IMR-90 (cell line): ENCODE measurements at regions not wholly inside any gene's neighbourhood (a gene's known extent, or its start where the extent isn't known, plus 50 kb on each side); places are given as distances from the start of the nearest gene placed in this dataset.

ENCODE experiments used
- ATAC-seq: fragments of 200-7000 bp; cut with Tn5 transposase; 2 replicates; pipeline ENCODE4 v1.9.1; 2020; ENCODE audit warnings: low read depth, mild to moderate bottlenecking, moderate library complexity
- BruUV-seq: library from RNA; stranded (reverse); fragments of 400-500 nt; replicated peaks from 2 replicates; lab custom pipeline; 2021; lab: Mats Ljungman, UMichigan
- CTCF ChIA-PET: fragments of 300-600 bp; formaldehyde crosslinking; extraction: SDS; loops from one replicate; lab custom pipeline; 2021; ENCODE audit warnings: antibody characterized with exemption; lab: Yijun Ruan, JAX
- POLR2A ChIA-PET: fragments of 300-600 bp; sonication (Branson Sonifier 250); formaldehyde crosslinking; loops from one replicate; lab custom pipeline; 2022; ENCODE audit warnings: antibody characterized with exemption; ENCODE audit not compliant: unreplicated experiment; lab: Charles Lee
- DNase-seq: peaks from one replicate; pipeline ENCODE4 v3.0.0; 2013
- H2AFZ ChIP-seq: replicated peaks from 2 replicates; pipeline ENCODE3; 2013; ENCODE audit warnings: low read length, mild to moderate bottlenecking; ENCODE audit not compliant: poor library complexity
- H2AK5ac ChIP-seq: 2 replicates; pipeline ENCODE4 v1.6.1; 2013; ENCODE audit warnings: low read depth, low read length, inconsistent platforms
- H2AK9ac ChIP-seq: replicated peaks from 2 replicates; pipeline ENCODE3; 2013; ENCODE audit warnings: mild to moderate bottlenecking, low read depth, low read length, moderate library complexity; ENCODE audit not compliant: poor library complexity
- H2BK120ac ChIP-seq: 2 replicates; pipeline ENCODE4 v1.6.1; 2013; ENCODE audit warnings: low read depth, low read length, inconsistent platforms
- H2BK15ac ChIP-seq: 3 replicates; pipeline ENCODE4 v1.6.1; 2013; ENCODE audit warnings: low read depth, low read length, inconsistent platforms
- H2BK20ac ChIP-seq: 2 replicates; pipeline ENCODE4 v1.6.1; 2013; ENCODE audit warnings: low read depth, mild to moderate bottlenecking, inconsistent platforms, low read length, moderate library complexity
- H2BK5ac ChIP-seq: 2 replicates; pipeline ENCODE4 v1.6.1; 2013; ENCODE audit warnings: mild to moderate bottlenecking, low read depth, low read length, inconsistent platforms; ENCODE audit not compliant: poor library complexity, severe bottlenecking
- H3K14ac ChIP-seq: replicated peaks from 2 replicates; pipeline ENCODE4 v1.6.1; 2013; ENCODE audit warnings: low read depth, low read length, inconsistent platforms
- H3K18ac ChIP-seq: 2 replicates; pipeline ENCODE4 v1.6.1; 2013; ENCODE audit warnings: low read depth, low read length, control low read depth
- H3K23ac ChIP-seq: 2 replicates; pipeline ENCODE4 v1.6.1; 2013; ENCODE audit warnings: low read depth, low read length, inconsistent platforms
- H3K27ac ChIP-seq: 2 replicates; pipeline ENCODE4 v1.5.1; 2013; ENCODE audit warnings: mild to moderate bottlenecking, control low read depth, low read length; ENCODE audit not compliant: insufficient read depth
- H3K27me3 ChIP-seq: 2 replicates; pipeline ENCODE4 v1.6.1; 2013; ENCODE audit warnings: low read length; ENCODE audit not compliant: control insufficient read depth, insufficient read depth
- H3K36me3 ChIP-seq: 2 replicates; pipeline ENCODE4 v1.6.1; 2013; ENCODE audit warnings: low read length, mixed read lengths; ENCODE audit not compliant: control insufficient read depth, insufficient read depth
- H3K4ac ChIP-seq: 2 replicates; pipeline ENCODE4 v1.6.1; 2013; ENCODE audit warnings: low read depth, low read length, inconsistent platforms
- H3K4me1 ChIP-seq: 2 replicates; pipeline ENCODE4 v1.6.1; 2013; ENCODE audit warnings: low read length, mixed read lengths; ENCODE audit not compliant: control insufficient read depth, insufficient read depth
- H3K4me2 ChIP-seq: 2 replicates; pipeline ENCODE4 v1.6.1; 2013; ENCODE audit warnings: low read depth, mild to moderate bottlenecking, control low read depth, low read length, moderate library complexity
- H3K4me3 ChIP-seq: 2 replicates; pipeline ENCODE4 v1.5.1; 2013; ENCODE audit warnings: low read depth, mild to moderate bottlenecking, control low read depth, low read length, moderate library complexity; ENCODE audit not compliant: insufficient read depth
- H3K56ac ChIP-seq: 2 replicates; pipeline ENCODE4 v1.6.1; 2013; ENCODE audit warnings: low read length, inconsistent platforms; ENCODE audit not compliant: insufficient read depth; ENCODE audit errors: extremely low read depth
- H3K79me1 ChIP-seq, 2 experiments: 2 replicates each; pipeline ENCODE4 v1.6.1; 2013; ENCODE audit warnings: low read length in 2 of 2, inconsistent platforms in 1 of 2, low read depth in 1 of 2
- H3K9ac ChIP-seq: 2 replicates; pipeline ENCODE4 v1.6.1; 2013; ENCODE audit warnings: low read depth, low read length, control low read depth
- H3K9me1 ChIP-seq: 2 replicates; pipeline ENCODE4 v1.6.1; 2013; ENCODE audit warnings: low read length, inconsistent platforms; ENCODE audit not compliant: insufficient read depth
- H3K9me3 ChIP-seq: 2 replicates; pipeline ENCODE4 v1.6.1; 2013; ENCODE audit warnings: low read length; ENCODE audit not compliant: control insufficient read depth, insufficient read depth
- H4K20me1 ChIP-seq: 2 replicates; pipeline ENCODE4 v1.6.1; 2013; ENCODE audit warnings: low read length, inconsistent platforms; ENCODE audit not compliant: insufficient read depth
- H4K5ac ChIP-seq: 2 replicates; pipeline ENCODE4 v1.6.1; 2013; ENCODE audit warnings: mild to moderate bottlenecking, low read depth, low read length, control low read depth
- H4K8ac ChIP-seq, 2 experiments: 2 replicates each; pipeline ENCODE4 v1.6.1; 2013; ENCODE audit warnings: low read depth in 2 of 2, low read length in 2 of 2, control low read depth in 1 of 2, inconsistent platforms in 1 of 2
- H4K91ac ChIP-seq: 2 replicates; pipeline ENCODE4 v1.6.1; 2013; ENCODE audit warnings: low read depth, low read length, inconsistent platforms; ENCODE audit not compliant: insufficient read depth
- BHLHE40 ChIP-seq: fragments of 150-350 bp; IDR thresholded peaks from 2 replicates; pipeline ENCODE4 v1.6.1; 2016; ENCODE audit warnings: mild to moderate bottlenecking, low read depth, low read length
- CHD1 ChIP-seq: IDR thresholded peaks from 2 replicates; pipeline ENCODE4 v1.6.1; 2012; ENCODE audit warnings: low read depth, low read length, improper control_type of control experiment
- FOS ChIP-seq: fragments of 150-350 bp; IDR thresholded peaks from 2 replicates; pipeline ENCODE4 v1.6.1; 2016; ENCODE audit warnings: low read depth, low read length
- MAFK ChIP-seq: IDR thresholded peaks from 2 replicates; pipeline ENCODE4 v1.6.1; 2012; ENCODE audit warnings: low read depth, low read length, improper control_type of control experiment
- MAZ ChIP-seq: IDR thresholded peaks from 2 replicates; pipeline ENCODE4 v1.6.1; 2012; ENCODE audit warnings: low read depth, mild to moderate bottlenecking, low read length, improper control_type of control experiment, moderate library complexity, borderline replicate concordance
- MXI1 ChIP-seq: IDR thresholded peaks from 2 replicates; pipeline ENCODE4 v1.6.1; 2012; ENCODE audit warnings: low read depth, mild to moderate bottlenecking, low read length, moderate library complexity, borderline replicate concordance
- NFE2L2 ChIP-seq: fragments of 150-350 bp; IDR thresholded peaks from 2 replicates; pipeline ENCODE4 v1.6.1; 2016; ENCODE audit warnings: low read depth, mild to moderate bottlenecking, low read length
- POLR2A ChIP-seq: IDR thresholded peaks from 2 replicates; pipeline ENCODE4 v1.6.1; 2012; ENCODE audit warnings: mild to moderate bottlenecking, low read depth, low read length
- RAD21 ChIP-seq: IDR thresholded peaks from 2 replicates; pipeline ENCODE4 v1.6.1; 2012; ENCODE audit warnings: low read length, improper control_type of control experiment
- RCOR1 ChIP-seq: IDR thresholded peaks from 2 replicates; pipeline ENCODE4 v1.6.1; 2012; ENCODE audit warnings: mild to moderate bottlenecking, low read length, improper control_type of control experiment; ENCODE audit not compliant: insufficient replicate concordance
- RFX5 ChIP-seq: IDR thresholded peaks from 2 replicates; pipeline ENCODE4 v1.8.0; 2012; ENCODE audit warnings: low read depth, mild to moderate bottlenecking, low read length, moderate library complexity
- SMC3 ChIP-seq: fragments of 150-350 bp; IDR thresholded peaks from 2 replicates; pipeline ENCODE4 v1.6.1; 2016; ENCODE audit warnings: low read depth, mild to moderate bottlenecking, antibody characterized with exemption, low read length, moderate library complexity
- dilution Hi-C: fragments of 300-500 bp; cut with HindIII; formaldehyde crosslinking; loops from one replicate; pipeline ENCODE4 v1.14.3; 2018; ENCODE audit warnings: low sequenced_read_pairs; ENCODE audit not compliant: unreplicated experiment
- in situ Hi-C: fragments of 300-500 bp; cut with MboI; formaldehyde crosslinking; loops from 3 replicates; pipeline ENCODE4 v1.14.3; 2019; ENCODE audit warnings: low sequenced_read_pairs, inconsistent platforms, mixed read lengths
- intact Hi-C: fragments of 100-400 bp; cut with micrococcal nuclease; formaldehyde crosslinking; loops from 2 replicates; pipeline ENCODE4 v1.10.0; 2022
- TF ChIP-seq, protein P1 (sequence below): fragments of 150-350 bp; IDR thresholded peaks from 2 replicates; pipeline ENCODE4 v1.6.1; 2017; ENCODE audit warnings: mild to moderate bottlenecking, antibody characterized with exemption, low read length, low read depth
- TF ChIP-seq, protein P2 (sequence below): conservative IDR thresholded peaks from 2 replicates; pipeline ENCODE4 v1.5.1; 2012; ENCODE audit warnings: mild to moderate bottlenecking, low read depth, low read length, improper control_type of control experiment
- TF ChIP-seq, protein P3 (sequence below): fragments of 150-350 bp; IDR thresholded peaks from 2 replicates; pipeline ENCODE4 v1.6.1; 2016; ENCODE audit warnings: low read depth, mild to moderate bottlenecking, low read length, moderate library complexity, borderline replicate concordance

DNA sequence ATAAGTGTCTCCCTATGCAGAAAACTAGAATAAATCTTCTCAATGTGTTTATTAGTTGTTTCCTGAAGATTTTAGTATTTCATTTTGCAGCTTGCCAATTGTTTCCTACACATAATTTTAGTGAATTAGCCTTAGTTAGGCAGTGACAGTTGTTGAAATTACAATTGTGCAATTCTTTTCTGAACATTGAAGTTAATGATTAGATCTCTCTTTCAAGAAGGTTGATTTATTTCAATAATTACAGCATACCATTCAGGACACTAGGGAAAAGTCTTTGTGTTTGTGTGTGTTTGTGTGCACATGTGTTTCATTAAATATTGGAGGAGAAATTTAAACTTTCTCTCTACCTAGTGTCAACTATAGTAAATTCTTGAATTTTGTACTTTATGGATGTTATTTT, 199.6 kb upstream of the MPDZ start:
- no peak for TF ChIP-seq SMC3
- no peak for TF ChIP-seq FOS
- no peak for TF ChIP-seq CHD1
- TF ChIP-seq POLR2A, result no peak
- TF ChIP-seq, protein P1, sequence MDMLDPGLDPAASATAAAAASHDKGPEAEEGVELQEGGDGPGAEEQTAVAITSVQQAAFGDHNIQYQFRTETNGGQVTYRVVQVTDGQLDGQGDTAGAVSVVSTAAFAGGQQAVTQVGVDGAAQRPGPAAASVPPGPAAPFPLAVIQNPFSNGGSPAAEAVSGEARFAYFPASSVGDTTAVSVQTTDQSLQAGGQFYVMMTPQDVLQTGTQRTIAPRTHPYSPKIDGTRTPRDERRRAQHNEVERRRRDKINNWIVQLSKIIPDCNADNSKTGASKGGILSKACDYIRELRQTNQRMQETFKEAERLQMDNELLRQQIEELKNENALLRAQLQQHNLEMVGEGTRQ, result no peak
- TF ChIP-seq, protein P2, sequence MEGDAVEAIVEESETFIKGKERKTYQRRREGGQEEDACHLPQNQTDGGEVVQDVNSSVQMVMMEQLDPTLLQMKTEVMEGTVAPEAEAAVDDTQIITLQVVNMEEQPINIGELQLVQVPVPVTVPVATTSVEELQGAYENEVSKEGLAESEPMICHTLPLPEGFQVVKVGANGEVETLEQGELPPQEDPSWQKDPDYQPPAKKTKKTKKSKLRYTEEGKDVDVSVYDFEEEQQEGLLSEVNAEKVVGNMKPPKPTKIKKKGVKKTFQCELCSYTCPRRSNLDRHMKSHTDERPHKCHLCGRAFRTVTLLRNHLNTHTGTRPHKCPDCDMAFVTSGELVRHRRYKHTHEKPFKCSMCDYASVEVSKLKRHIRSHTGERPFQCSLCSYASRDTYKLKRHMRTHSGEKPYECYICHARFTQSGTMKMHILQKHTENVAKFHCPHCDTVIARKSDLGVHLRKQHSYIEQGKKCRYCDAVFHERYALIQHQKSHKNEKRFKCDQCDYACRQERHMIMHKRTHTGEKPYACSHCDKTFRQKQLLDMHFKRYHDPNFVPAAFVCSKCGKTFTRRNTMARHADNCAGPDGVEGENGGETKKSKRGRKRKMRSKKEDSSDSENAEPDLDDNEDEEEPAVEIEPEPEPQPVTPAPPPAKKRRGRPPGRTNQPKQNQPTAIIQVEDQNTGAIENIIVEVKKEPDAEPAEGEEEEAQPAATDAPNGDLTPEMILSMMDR, result no peak
- TF ChIP-seq, protein P3, sequence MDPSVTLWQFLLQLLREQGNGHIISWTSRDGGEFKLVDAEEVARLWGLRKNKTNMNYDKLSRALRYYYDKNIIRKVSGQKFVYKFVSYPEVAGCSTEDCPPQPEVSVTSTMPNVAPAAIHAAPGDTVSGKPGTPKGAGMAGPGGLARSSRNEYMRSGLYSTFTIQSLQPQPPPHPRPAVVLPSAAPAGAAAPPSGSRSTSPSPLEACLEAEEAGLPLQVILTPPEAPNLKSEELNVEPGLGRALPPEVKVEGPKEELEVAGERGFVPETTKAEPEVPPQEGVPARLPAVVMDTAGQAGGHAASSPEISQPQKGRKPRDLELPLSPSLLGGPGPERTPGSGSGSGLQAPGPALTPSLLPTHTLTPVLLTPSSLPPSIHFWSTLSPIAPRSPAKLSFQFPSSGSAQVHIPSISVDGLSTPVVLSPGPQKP, result no peak
- TF ChIP-seq MAFK, result no peak
- TF ChIP-seq BHLHE40, result no peak
- no peak for TF ChIP-seq NFE2L2
- no peak for TF ChIP-seq MAZ
- no peak for TF ChIP-seq RAD21
- TF ChIP-seq RFX5, result no peak
- TF ChIP-seq RCOR1, result no peak
- no peak for TF ChIP-seq MXI1
- intact Hi-C loops, result no loop called here

More for the DNA sequence above, 199.6 kb upstream of the MPDZ start:
- ChIA-PET POLR2A (no interaction called here), CTCF (interaction anchor here (1.1 kb wide), 1 partner anchor 10 kb away, joined by 3 read pairs; no protein-coding TSS in a partner anchor)
- in situ Hi-C loops (no loop called here), dilution Hi-C loops (no loop called here)
- H2BK120ac ChIP-seq, result no peak overlapping the region
- no TSS peak for BruUV-seq
- peaks cover 2% of the 10 kb centered on the region; the same call in 1 of the 2 replicates for H3K4me1 ChIP-seq
- no peaks in the 10 kb centered on the region for H3K36me3 ChIP-seq
- no peak overlapping the region for H3K27ac ChIP-seq
- H4K8ac ChIP-seq, result no peak overlapping the region
- no peak overlapping the region for H2BK15ac ChIP-seq
- no peak overlapping the region for H3K4me2 ChIP-seq
- H2AK9ac ChIP-seq, result no peak overlapping the region
- no peak overlapping the region for H3K23ac ChIP-seq
- no peak overlapping the region for H4K91ac ChIP-seq
- no peaks in the 10 kb centered on the region for H3K9me1 ChIP-seq
- H3K9ac ChIP-seq, result no peak overlapping the region
- no peak for ATAC-seq
- H3K18ac ChIP-seq, result no peak overlapping the region
- H3K4me3 ChIP-seq, result no peak overlapping the region
- no peaks in the 10 kb centered on the region for H4K20me1 ChIP-seq
- no peaks in the 10 kb centered on the region for H3K79me1 ChIP-seq
- H3K4ac ChIP-seq, result no peak overlapping the region
- no peak overlapping the region for H2AFZ ChIP-seq
- no peak overlapping the region for H2AK5ac ChIP-seq
- H3K56ac ChIP-seq, result no peak overlapping the region
- H2BK5ac ChIP-seq, result no peak overlapping the region
- H2BK20ac ChIP-seq, result no peak overlapping the region
- DNase-seq, result no peak
- no peaks in the 10 kb centered on the region for H3K27me3 ChIP-seq
- no peaks in the 10 kb centered on the region for H3K9me3 ChIP-seq
- H4K5ac ChIP-seq, result no peak overlapping the region
- no peak overlapping the region for H3K14ac ChIP-seq
